Colonic mucosa (tissue), 4 donors: ENCODE measurements at regions not wholly inside any gene's neighbourhood (a gene's known extent, or its start where the extent isn't known, plus 50 kb on each side); places are given as distances from the start of the nearest gene placed in this dataset.

Source experiments
- DNase-seq: peaks from one replicate; pipeline ENCODE4 v3.0.0-alpha.2; 2020
- H3K27ac ChIP-seq: fragments of 200-600 bp; one replicate; pipeline ENCODE4 v1.8.0; 2021
- H3K27me3 ChIP-seq: fragments of 200-600 bp; one replicate; pipeline ENCODE4 v1.8.0; 2021
- H3K36me3 ChIP-seq: fragments of 200-600 bp; one replicate; pipeline ENCODE4 v1.8.0; 2021
- H3K4me1 ChIP-seq: fragments of 200-600 bp; one replicate; pipeline ENCODE4 v1.8.0; 2021; ENCODE audit warnings: mild to moderate bottlenecking
- H3K4me3 ChIP-seq: fragments of 200-600 bp; one replicate; pipeline ENCODE4 v1.8.0; 2021
- H3K9ac ChIP-seq, 2 donors: one replicate each; pipeline ENCODE4 v1.7.0; 2013; ENCODE audit warnings: control low read depth in 2 of 2, low read depth in 2 of 2, low read length in 2 of 2
- H3K9me3 ChIP-seq: fragments of 200-600 bp; one replicate; pipeline ENCODE4 v1.8.0; 2021
- intact Hi-C: fragments of 100-400 bp; cut with DNase I; formaldehyde crosslinking; loops from one replicate; pipeline ENCODE4 v1.14.1; 2022
- TF ChIP-seq, protein P1 (sequence below): fragments of 200-600 bp; IDR thresholded peaks from one replicate; pipeline ENCODE4 v1.8.0; 2022; ENCODE audit warnings: antibody characterized with exemption, mild to moderate bottlenecking
- donor health status: healthy.
- donor health status: DM: no; HTN: no; CAD: no.
- donor health status: DM: no; HTN: no; CAD: no.

DNA sequence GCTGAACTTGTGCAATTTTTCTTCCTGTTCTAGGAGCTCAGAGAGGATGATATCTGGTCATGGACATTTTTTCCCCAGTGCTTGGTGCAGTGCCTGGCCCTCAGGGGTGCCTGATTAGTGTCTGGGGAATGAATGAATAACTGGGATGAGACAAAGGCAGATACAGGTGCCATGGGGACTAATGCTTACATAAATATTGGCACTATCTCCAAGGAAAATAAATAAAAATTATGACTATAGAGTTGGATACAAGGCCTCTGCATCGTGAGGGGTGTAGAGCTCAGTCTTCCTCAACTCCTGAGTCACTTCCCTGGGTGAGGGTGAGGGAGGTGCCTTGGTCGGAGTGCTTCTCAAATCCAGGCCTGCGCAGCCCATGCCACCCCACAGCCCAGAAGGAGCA lies 188.6 kb downstream of the KCNA5 start:
- H3K4me3 ChIP-seq = no peak overlapping the region
- no peak for DNase-seq
- TF ChIP-seq, protein P1, sequence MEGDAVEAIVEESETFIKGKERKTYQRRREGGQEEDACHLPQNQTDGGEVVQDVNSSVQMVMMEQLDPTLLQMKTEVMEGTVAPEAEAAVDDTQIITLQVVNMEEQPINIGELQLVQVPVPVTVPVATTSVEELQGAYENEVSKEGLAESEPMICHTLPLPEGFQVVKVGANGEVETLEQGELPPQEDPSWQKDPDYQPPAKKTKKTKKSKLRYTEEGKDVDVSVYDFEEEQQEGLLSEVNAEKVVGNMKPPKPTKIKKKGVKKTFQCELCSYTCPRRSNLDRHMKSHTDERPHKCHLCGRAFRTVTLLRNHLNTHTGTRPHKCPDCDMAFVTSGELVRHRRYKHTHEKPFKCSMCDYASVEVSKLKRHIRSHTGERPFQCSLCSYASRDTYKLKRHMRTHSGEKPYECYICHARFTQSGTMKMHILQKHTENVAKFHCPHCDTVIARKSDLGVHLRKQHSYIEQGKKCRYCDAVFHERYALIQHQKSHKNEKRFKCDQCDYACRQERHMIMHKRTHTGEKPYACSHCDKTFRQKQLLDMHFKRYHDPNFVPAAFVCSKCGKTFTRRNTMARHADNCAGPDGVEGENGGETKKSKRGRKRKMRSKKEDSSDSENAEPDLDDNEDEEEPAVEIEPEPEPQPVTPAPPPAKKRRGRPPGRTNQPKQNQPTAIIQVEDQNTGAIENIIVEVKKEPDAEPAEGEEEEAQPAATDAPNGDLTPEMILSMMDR = no peak
- no peak overlapping the region for H3K9ac ChIP-seq
- H3K36me3 ChIP-seq = no peaks in the 10 kb centered on the region
- no peak overlapping the region for H3K27ac ChIP-seq
- no peaks in the 10 kb centered on the region for H3K9me3 ChIP-seq
- H3K27me3 ChIP-seq = no peaks in the 10 kb centered on the region
- intact Hi-C loops = no loop called here
- no peaks in the 10 kb centered on the region for H3K4me1 ChIP-seq

DNA sequence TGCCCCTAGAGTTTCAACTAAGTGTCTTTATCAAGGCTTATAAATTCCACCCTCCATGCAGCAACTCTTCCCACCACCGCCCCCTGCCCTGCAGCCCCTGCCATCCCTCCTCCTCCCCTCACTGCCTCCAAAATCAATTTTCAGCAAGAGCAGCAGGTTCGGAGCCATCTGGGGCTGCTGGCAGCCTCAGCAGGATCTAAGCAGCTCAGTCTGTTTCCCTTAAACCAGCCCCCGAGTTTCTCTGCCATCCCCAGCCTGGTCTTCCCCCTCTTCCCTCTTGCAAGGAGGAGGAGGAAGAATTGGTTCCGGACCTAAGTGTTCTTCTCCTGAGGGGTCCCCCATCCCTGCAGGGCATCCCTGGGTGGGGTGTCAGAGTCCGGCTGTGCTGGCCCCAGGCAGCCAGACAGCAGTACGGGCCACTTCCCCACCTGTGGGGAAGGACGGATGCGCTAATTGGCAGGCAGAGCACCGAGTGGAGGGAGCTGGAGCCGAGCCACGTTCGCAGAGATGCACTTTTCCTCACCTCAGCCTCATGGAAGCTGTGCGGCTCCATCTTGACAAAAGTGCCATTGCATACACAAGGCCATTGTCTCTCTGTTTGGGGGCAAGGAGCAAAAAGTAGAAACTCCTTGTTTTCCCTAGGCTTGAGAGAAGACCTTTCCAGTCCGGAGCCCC lies 189.3 kb downstream of the KCNA5 start:
- H3K9ac ChIP-seq = no peak overlapping the region
- TF ChIP-seq, protein P1 = no peak
- H3K36me3 ChIP-seq = no peaks in the 10 kb centered on the region
- DNase-seq = no peak
- no peak overlapping the region for H3K27ac ChIP-seq
- no peaks in the 10 kb centered on the region for H3K9me3 ChIP-seq
- no peaks in the 10 kb centered on the region for H3K27me3 ChIP-seq
- intact Hi-C loops = no loop called here
- H3K4me1 ChIP-seq = no peaks in the 10 kb centered on the region
- no peak overlapping the region for H3K4me3 ChIP-seq

DNA sequence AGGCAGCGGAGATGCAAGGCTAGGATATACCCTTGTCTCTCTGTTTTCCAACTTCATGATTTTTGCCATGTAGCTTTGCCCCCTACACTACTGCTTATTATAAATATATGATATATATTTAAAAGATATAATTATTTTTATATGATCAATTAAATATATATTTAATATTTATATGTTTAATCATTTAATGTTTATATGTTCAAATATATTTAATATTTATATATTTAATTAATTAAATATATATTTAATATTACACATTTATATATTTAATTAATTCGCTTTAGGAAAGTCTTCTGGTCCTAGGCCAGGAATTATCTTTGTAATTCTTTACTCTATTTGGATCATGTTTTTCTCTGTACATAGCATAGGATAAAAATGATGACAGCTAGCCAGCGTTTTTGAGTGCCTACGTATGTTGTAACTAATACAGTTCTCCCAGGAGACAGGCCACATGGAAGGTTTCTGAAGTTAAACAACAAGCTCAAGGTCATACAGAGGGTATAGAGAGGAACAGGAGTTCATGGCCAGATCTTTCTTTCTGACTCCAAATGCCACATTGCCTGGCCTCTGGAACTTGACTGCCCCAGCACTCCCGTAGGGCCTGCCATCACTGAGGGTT lies 192.5 kb downstream of the KCNA5 start:
- H3K27ac ChIP-seq = no peak overlapping the region
- no peaks in the 10 kb centered on the region for H3K36me3 ChIP-seq
- H3K9me3 ChIP-seq = no peaks in the 10 kb centered on the region
- H3K27me3 ChIP-seq = no peaks in the 10 kb centered on the region
- no peak for DNase-seq
- H3K9ac ChIP-seq = no peak overlapping the region
- no peak overlapping the region for H3K4me3 ChIP-seq
- TF ChIP-seq, protein P1 = no peak
- intact Hi-C loops = no loop called here
- H3K4me1 ChIP-seq = no peaks in the 10 kb centered on the region

DNA sequence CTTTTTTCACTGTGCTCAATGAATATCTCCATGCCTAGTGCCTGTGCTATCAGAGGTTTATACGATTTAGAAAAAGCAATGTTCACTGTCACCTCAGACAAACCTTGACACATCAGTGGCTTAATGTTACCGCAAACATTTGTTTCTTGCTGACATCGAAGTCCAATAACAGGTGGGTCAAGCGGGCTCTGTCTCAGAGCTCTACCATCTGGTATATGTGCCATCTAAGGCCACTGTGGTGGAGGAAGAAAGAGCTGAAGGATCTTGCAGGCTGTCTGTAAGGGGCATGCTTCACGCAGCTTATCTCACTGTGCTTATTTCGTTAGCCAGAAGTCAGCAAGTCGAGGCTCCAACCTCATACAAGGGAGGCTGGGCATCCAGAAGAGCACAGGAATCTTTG lies 189.5 kb upstream of the NTF3 start:
- intact Hi-C loops = no loop called here
- H3K9ac ChIP-seq = no peak overlapping the region
- TF ChIP-seq, protein P1 = no peak
- no peaks in the 10 kb centered on the region for H3K36me3 ChIP-seq
- no peaks in the 10 kb centered on the region for H3K9me3 ChIP-seq
- H3K27me3 ChIP-seq = no peaks in the 10 kb centered on the region
- no peak overlapping the region for H3K4me3 ChIP-seq
- DNase-seq = no peak
- peaks cover 6% of the 10 kb centered on the region for H3K4me1 ChIP-seq
- no peak overlapping the region for H3K27ac ChIP-seq

DNA sequence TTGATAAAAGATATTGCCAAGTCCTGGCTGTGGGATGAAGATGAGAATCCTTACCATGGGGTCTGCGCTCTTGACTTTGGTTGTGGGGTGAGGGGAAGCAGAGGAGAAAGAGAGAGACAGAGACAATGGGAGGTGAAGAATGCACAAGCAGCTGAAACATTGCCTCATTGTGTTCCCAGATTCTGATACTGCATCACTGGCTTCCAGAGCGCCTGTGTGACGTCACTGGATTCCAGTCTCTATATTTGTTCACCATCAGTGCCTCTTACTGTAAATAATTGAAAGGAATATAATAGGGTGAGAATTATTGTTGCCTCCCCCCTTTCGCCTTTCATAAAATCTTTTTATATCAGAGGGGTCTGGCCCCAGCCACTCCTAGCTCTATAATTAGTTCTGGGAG lies 188.9 kb upstream of the NTF3 start:
- TF ChIP-seq, protein P1 = no peak
- H3K9ac ChIP-seq = no peak overlapping the region
- no peaks in the 10 kb centered on the region for H3K36me3 ChIP-seq
- no peak for DNase-seq
- H3K27ac ChIP-seq = no peak overlapping the region
- no peaks in the 10 kb centered on the region for H3K9me3 ChIP-seq
- no peaks in the 10 kb centered on the region for H3K27me3 ChIP-seq
- H3K4me1 ChIP-seq = peaks cover 6% of the 10 kb centered on the region
- H3K4me3 ChIP-seq = no peak overlapping the region
- intact Hi-C loops = no loop called here
